ENCODE measurements at regions not wholly inside any gene's neighbourhood (a gene's known extent, or its start where the extent isn't known, plus 50 kb on each side); places are given as distances from the start of the nearest gene placed in this dataset.
"Not testable (repeated sequence)": the region's sequence is repeated elsewhere in the genome, so short reads cannot be mapped to it uniquely, and the experiment has no call there.

DNA sequence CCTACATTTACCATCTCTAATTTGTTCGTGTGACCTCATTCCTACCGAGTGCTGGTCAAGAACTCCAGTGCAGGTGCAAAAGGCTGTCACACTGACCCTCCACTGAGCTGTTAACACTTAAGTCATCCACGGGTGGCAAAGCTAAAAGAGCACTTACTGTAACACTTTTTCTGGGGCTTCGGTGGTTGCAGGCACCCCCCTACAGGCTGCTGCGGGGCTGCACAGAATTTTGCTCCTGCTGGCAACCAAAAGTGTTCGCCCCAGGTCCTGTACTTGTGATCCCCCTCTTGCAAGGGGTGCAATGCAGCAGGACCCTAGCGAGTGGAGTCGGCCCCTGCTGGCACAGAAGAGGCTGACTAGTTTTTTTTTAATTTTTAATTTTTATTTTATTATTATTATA is 298.9 kb upstream of the CNTNAP2 start:
- Histone ChIP-seq H3K4me3 (ENCODE audit: low read depth, low read length) (no peak overlapping the region), H3K27ac (no peak overlapping the region), H3K36me3 (no peaks in the 10 kb centered on the region), H3K27me3 (ENCODE audit: insufficient read depth, low read depth, severe bottlenecking) (no peaks in the 10 kb centered on the region), H3K9me3 (ENCODE audit: severe bottlenecking) (peaks cover 2% of the 10 kb centered on the region)
- no peak for TF ChIP-seq CTCF (IDR thresholded peaks at IDR 0.05; ENCODE audit: low read depth, low read length)
- no peak for DNase-seq

- no peak overlapping the region for H3K4me3 ChIP-seq (ENCODE audit: low read depth, low read length)
- H3K27me3 ChIP-seq (ENCODE audit: insufficient read depth, low read depth, severe bottlenecking) = no peaks in the 10 kb centered on the region
- no peaks in the 10 kb centered on the region for H3K36me3 ChIP-seq
- DNase-seq = no peak
- TF ChIP-seq CTCF (IDR thresholded peaks at IDR 0.05; ENCODE audit: low read depth, low read length) = no peak
- no peak overlapping the region for H3K27ac ChIP-seq
- H3K9me3 ChIP-seq (ENCODE audit: severe bottlenecking) = no peaks in the 10 kb centered on the region
These were observed 304.4 kb upstream of the CNTNAP2 start for GRCh38 chr7:145812218-145812617.

DNA sequence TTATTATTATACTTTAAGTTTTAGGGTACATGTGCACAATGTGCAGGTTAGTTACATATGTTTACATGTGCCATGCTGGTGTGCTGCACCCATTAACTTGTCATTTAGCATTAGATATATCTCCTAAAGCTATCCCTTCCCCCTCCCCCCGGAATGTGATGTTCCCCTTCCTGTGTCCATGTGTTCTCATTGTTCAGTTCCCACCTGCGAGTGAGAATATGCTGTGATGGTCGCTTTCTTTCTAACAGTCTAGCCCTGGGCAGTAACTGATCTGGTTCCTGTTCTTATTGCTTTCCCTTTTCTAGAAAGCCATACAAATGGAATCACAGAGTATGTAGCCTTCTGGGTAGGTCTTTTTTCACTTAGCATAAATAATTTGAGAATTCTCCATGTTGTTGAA is 311.1 kb upstream of the CNTNAP2 start:
- H3K4me3 ChIP-seq (ENCODE audit: low read depth, low read length); H3K27ac ChIP-seq: not testable (repeated sequence)

DNA sequence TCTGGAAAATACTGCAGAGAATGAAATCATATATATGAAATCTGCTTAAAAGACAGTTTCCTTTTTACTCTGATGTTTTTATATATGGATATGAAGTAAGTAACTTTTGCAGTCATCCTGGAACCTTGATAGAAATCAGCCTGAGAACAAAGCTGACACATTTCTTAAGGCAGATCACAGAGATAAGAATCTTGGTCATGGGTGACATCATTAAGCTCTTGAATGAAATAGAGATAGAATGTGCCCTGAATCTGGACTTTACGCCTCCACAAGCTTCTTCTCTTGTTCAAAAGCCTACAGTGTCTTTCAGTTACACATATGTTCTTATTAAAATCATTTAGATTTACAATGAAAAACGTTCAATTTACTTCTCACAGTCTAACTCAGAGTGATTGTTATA is 319.1 kb upstream of the CNTNAP2 start:
- no peaks in the 10 kb centered on the region for H3K36me3 ChIP-seq
- DNase-seq = no peak
- no peak overlapping the region for H3K4me3 ChIP-seq (ENCODE audit: low read depth, low read length)

More for the DNA sequence above, 311.1 kb upstream of the CNTNAP2 start:
- DNase-seq; H3K27me3 ChIP-seq (ENCODE audit: insufficient read depth, low read depth, severe bottlenecking); H3K36me3 ChIP-seq; H3K9me3 ChIP-seq (ENCODE audit: severe bottlenecking): not testable (repeated sequence)

GRCh38 chr7:145795132-145795531 is 321.5 kb upstream of the CNTNAP2 start:
- no peaks in the 10 kb centered on the region for H3K27me3 ChIP-seq (ENCODE audit: insufficient read depth, low read depth, severe bottlenecking)
- no peaks in the 10 kb centered on the region for H3K9me3 ChIP-seq (ENCODE audit: severe bottlenecking)
- no peak overlapping the region for H3K27ac ChIP-seq
- H3K36me3 ChIP-seq = no peaks in the 10 kb centered on the region
- no peak for TF ChIP-seq CTCF (IDR thresholded peaks at IDR 0.05; ENCODE audit: low read depth, low read length)
- DNase-seq = no peak
- H3K4me3 ChIP-seq (ENCODE audit: low read depth, low read length) = no peak overlapping the region

More for the DNA sequence above, 319.1 kb upstream of the CNTNAP2 start:
- TF ChIP-seq CTCF (IDR thresholded peaks at IDR 0.05; ENCODE audit: low read depth, low read length) = no peak
- Histone ChIP-seq H3K27me3 (ENCODE audit: insufficient read depth, low read depth, severe bottlenecking) (no peaks in the 10 kb centered on the region), H3K27ac (no peak overlapping the region), H3K9me3 (ENCODE audit: severe bottlenecking) (no peaks in the 10 kb centered on the region)

- H3K27ac ChIP-seq = no peak overlapping the region
- no peak for TF ChIP-seq CTCF (IDR thresholded peaks at IDR 0.05; ENCODE audit: low read depth, low read length)
- no peaks in the 10 kb centered on the region for H3K36me3 ChIP-seq
- no peaks in the 10 kb centered on the region for H3K9me3 ChIP-seq (ENCODE audit: severe bottlenecking)
- no peaks in the 10 kb centered on the region for H3K27me3 ChIP-seq (ENCODE audit: insufficient read depth, low read depth, severe bottlenecking)
- DNase-seq = no peak
- no peak overlapping the region for H3K4me3 ChIP-seq (ENCODE audit: low read depth, low read length)
These were observed 331.5 kb upstream of the CNTNAP2 start for GRCh38 chr7:145784809-145785780.

DNA sequence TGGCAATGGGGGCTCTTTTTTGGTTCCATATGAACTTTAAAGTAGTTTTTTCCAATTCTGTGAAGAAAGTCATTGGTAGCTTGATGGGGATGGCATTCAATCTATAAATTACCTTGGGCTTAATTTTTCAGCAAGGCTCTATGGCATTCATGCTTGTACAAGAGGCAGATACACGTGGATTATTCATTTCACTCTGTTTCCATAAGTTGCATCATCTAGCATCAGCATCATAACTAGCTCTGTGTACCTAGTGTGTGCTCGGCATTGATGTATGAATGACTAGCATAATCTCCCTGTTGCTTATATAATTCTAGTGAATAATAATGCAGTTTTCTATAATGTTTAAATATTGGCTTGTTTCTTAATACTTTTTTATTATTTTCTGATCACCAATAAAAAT is 335.2 kb upstream of the CNTNAP2 start:
- not testable (repeated sequence) for H3K36me3 ChIP-seq; DNase-seq; H3K27me3 ChIP-seq (ENCODE audit: insufficient read depth, low read depth, severe bottlenecking); H3K4me3 ChIP-seq (ENCODE audit: low read depth, low read length); H3K9me3 ChIP-seq (ENCODE audit: severe bottlenecking); H3K27ac ChIP-seq

Data from WERI-Rb-1 (cell line).